ENCODE measurements at regions not wholly inside any gene's neighbourhood (a gene's known extent, or its start where the extent isn't known, plus 50 kb on each side); places are given as distances from the start of the nearest gene placed in this dataset.

DNA sequence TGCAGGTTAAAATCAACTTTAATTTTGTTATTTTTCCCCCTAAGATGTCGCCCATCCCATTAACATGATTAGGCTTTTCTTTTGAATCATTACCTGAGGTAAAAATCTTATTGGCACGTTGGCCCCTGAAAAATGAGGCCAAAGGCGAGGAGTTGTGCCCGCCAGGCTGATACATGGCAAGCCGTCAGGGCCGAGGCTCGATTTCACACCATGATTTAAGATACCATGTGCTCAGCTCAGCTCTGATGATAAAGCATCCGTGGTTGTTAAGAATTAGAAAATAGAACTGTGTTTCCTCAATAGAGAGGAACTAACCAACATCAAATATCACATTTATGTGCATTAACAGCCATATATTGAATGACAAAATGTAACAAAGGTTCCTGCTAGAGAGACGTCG lies 972.9 kb upstream of the SOX9 start:
- POLR2A ChIA-PET, result no interaction called here
- dilution Hi-C loops (cut with MboI; ENCODE audit: extremely low pct_ligation_motif_present, low sequenced_read_pairs), result no loop called here

GRCh38 chr17:71149607-71150006 lies 971.2 kb upstream of the SOX9 start:
- Histone ChIP-seq H3K27me3 (ENCODE audit: control insufficient read depth in 2 of 2, insufficient read depth in 2 of 2, low read length in 2 of 2) (no peaks in the 10 kb centered on the region), H2AFZ (ENCODE audit: low read depth, low read length) (no peak overlapping the region), H4K20me1 (replicated peaks; ENCODE audit: control insufficient read depth, extremely low read depth, insufficient read depth, low read length) (no peaks in the 10 kb centered on the region), H3K36me3 (ENCODE audit: control insufficient read depth in 2 of 2, extremely low read depth in 1 of 2, insufficient read depth in 2 of 2, low read length in 2 of 2) (no peaks in the 10 kb centered on the region), H3K79me2 (ENCODE audit: control insufficient read depth, insufficient read depth, low read length) (no peaks in the 10 kb centered on the region), H3K4me3 (replicated peaks in 1 of 3; ENCODE audit: insufficient read depth in 1 of 3, low read depth in 1 of 3, low read length in 3 of 3) (no peak overlapping the region), H3K9me3 (replicated peaks; ENCODE audit: control insufficient read depth, insufficient read depth, low read length) (peaks cover 4% of the 10 kb centered on the region), H3K9me1 (replicated peaks; ENCODE audit: control insufficient read depth, extremely low read depth, insufficient read depth, low read length) (no peaks in the 10 kb centered on the region), H3K4me1 (ENCODE audit: control insufficient read depth, extremely low read depth, insufficient read depth, low read length) (no peaks in the 10 kb centered on the region), H3K27ac (ENCODE audit: insufficient read depth, low read depth, low read length) (no peak overlapping the region), H3K4me2 (ENCODE audit: insufficient read depth, low read length) (no peak overlapping the region), H3K9ac (replicated peaks; ENCODE audit: extremely low read depth, insufficient read depth, low read length) (no peak overlapping the region)
- no peak for FAIRE-seq
- ChIA-PET POLR2A (no interaction called here), CTCF (no interaction called here)
- dilution Hi-C loops (cut with MboI; ENCODE audit: extremely low pct_ligation_motif_present, low sequenced_read_pairs) (no loop called here), intact Hi-C loops (cut with micrococcal nuclease) (no loop called here)
- TF ChIP-seq POLR2A (IDR thresholded peaks at IDR 0.05; ENCODE audit: low read depth, low read length) (no peak), FOS (IDR thresholded peaks at IDR 0.05; ENCODE audit: borderline replicate concordance, insufficient read depth, low read length) (no peak), JUN (IDR thresholded peaks at IDR 0.05; ENCODE audit: borderline replicate concordance, insufficient read depth, insufficient read length, low read depth) (no peak), MYC (IDR thresholded peaks at IDR 0.05; ENCODE audit: low read depth, low read length) (no peak), POLR2AphosphoS5 (IDR thresholded peaks at IDR 0.05; ENCODE audit: insufficient read depth, low read depth, low read length) (no peak), GATA2 (IDR thresholded peaks at IDR 0.05; ENCODE audit: insufficient read depth, insufficient read length, low read depth, low read length) (no peak), EZH2 (IDR thresholded peaks at IDR 0.05; ENCODE audit: borderline replicate concordance, low read depth, low read length, severe bottlenecking) (no peak)
- TF ChIP-seq, protein P1, sequence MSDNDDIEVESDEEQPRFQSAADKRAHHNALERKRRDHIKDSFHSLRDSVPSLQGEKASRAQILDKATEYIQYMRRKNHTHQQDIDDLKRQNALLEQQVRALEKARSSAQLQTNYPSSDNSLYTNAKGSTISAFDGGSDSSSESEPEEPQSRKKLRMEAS (IDR thresholded peaks at IDR 0.05; ENCODE audit: insufficient read depth, insufficient read length), result no peak
- TF ChIP-seq, protein P2, sequence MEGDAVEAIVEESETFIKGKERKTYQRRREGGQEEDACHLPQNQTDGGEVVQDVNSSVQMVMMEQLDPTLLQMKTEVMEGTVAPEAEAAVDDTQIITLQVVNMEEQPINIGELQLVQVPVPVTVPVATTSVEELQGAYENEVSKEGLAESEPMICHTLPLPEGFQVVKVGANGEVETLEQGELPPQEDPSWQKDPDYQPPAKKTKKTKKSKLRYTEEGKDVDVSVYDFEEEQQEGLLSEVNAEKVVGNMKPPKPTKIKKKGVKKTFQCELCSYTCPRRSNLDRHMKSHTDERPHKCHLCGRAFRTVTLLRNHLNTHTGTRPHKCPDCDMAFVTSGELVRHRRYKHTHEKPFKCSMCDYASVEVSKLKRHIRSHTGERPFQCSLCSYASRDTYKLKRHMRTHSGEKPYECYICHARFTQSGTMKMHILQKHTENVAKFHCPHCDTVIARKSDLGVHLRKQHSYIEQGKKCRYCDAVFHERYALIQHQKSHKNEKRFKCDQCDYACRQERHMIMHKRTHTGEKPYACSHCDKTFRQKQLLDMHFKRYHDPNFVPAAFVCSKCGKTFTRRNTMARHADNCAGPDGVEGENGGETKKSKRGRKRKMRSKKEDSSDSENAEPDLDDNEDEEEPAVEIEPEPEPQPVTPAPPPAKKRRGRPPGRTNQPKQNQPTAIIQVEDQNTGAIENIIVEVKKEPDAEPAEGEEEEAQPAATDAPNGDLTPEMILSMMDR (IDR thresholded peaks at IDR 0.05; ENCODE audit: extremely low read depth in 1 of 2, insufficient read depth in 1 of 2, low read depth in 1 of 2, low read length in 2 of 2), result no peak
- no TSS peak for BruUV-seq (replicated peaks)
- DNase-seq (ENCODE audit: low read depth, low spot score), result no peak

More for the DNA sequence above, 972.9 kb upstream of the SOX9 start:
- no peak for FAIRE-seq
- CTCF ChIA-PET, result interaction anchor here (0.6 kb wide), 1 partner anchor 8 kb away, joined by 3 read pairs; no protein-coding TSS in a partner anchor
- H3K4me2 ChIP-seq (ENCODE audit: insufficient read depth, low read length), result no peak overlapping the region
- H4K20me1 ChIP-seq (replicated peaks; ENCODE audit: control insufficient read depth, extremely low read depth, insufficient read depth, low read length), result no peaks in the 10 kb centered on the region
- H3K4me1 ChIP-seq (ENCODE audit: control insufficient read depth, extremely low read depth, insufficient read depth, low read length), result no peaks in the 10 kb centered on the region
- no peak overlapping the region for H3K9ac ChIP-seq (replicated peaks; ENCODE audit: extremely low read depth, insufficient read depth, low read length)
- no peaks in the 10 kb centered on the region for H3K36me3 ChIP-seq (ENCODE audit: control insufficient read depth in 2 of 2, extremely low read depth in 1 of 2, insufficient read depth in 2 of 2, low read length in 2 of 2)
- TF ChIP-seq POLR2A (IDR thresholded peaks at IDR 0.05; ENCODE audit: low read depth, low read length) (no peak), MYC (IDR thresholded peaks at IDR 0.05; ENCODE audit: low read depth, low read length) (no peak), POLR2AphosphoS5 (IDR thresholded peaks at IDR 0.05; ENCODE audit: insufficient read depth, low read depth, low read length) (no peak), EZH2 (IDR thresholded peaks at IDR 0.05; ENCODE audit: borderline replicate concordance, low read depth, low read length, severe bottlenecking) (no peak), GATA2 (IDR thresholded peaks at IDR 0.05; ENCODE audit: insufficient read depth, insufficient read length, low read depth, low read length) (no peak), JUN (IDR thresholded peaks at IDR 0.05; ENCODE audit: borderline replicate concordance, insufficient read depth, insufficient read length, low read depth) (no peak), FOS (IDR thresholded peaks at IDR 0.05; ENCODE audit: borderline replicate concordance, insufficient read depth, low read length) (no peak)
- TF ChIP-seq, protein P2 (IDR thresholded peaks at IDR 0.05; ENCODE audit: extremely low read depth in 1 of 2, insufficient read depth in 1 of 2, low read depth in 1 of 2, low read length in 2 of 2), result no peak
- no TSS peak for BruUV-seq (replicated peaks)
- peaks cover 4% of the 10 kb centered on the region for H3K9me3 ChIP-seq (replicated peaks; ENCODE audit: control insufficient read depth, insufficient read depth, low read length)
- H3K27me3 ChIP-seq (ENCODE audit: control insufficient read depth in 2 of 2, insufficient read depth in 2 of 2, low read length in 2 of 2), result no peaks in the 10 kb centered on the region
- H2AFZ ChIP-seq (ENCODE audit: low read depth, low read length), result no peak overlapping the region
- no peaks in the 10 kb centered on the region for H3K79me2 ChIP-seq (ENCODE audit: control insufficient read depth, insufficient read depth, low read length)
- no peak overlapping the region for H3K27ac ChIP-seq (ENCODE audit: insufficient read depth, low read depth, low read length)
- intact Hi-C loops (cut with micrococcal nuclease), result no loop called here
- H3K4me3 ChIP-seq (replicated peaks in 1 of 3; ENCODE audit: insufficient read depth in 1 of 3, low read depth in 1 of 3, low read length in 3 of 3), result no peak overlapping the region
- no peaks in the 10 kb centered on the region for H3K9me1 ChIP-seq (replicated peaks; ENCODE audit: control insufficient read depth, extremely low read depth, insufficient read depth, low read length)
- DNase-seq (ENCODE audit: low read depth, low spot score), result no peak

Data from endothelial cell of umbilical vein (primary cell).